ENCODE measurements at regions not wholly inside any gene's neighbourhood (a gene's known extent, or its start where the extent isn't known, plus 50 kb on each side); places are given as distances from the start of the nearest gene placed in this dataset.

GRCh38 chr2:120828066-120828465 lies 92.4 kb downstream of the GLI2 start:
- TF ChIP-seq, protein P1, sequence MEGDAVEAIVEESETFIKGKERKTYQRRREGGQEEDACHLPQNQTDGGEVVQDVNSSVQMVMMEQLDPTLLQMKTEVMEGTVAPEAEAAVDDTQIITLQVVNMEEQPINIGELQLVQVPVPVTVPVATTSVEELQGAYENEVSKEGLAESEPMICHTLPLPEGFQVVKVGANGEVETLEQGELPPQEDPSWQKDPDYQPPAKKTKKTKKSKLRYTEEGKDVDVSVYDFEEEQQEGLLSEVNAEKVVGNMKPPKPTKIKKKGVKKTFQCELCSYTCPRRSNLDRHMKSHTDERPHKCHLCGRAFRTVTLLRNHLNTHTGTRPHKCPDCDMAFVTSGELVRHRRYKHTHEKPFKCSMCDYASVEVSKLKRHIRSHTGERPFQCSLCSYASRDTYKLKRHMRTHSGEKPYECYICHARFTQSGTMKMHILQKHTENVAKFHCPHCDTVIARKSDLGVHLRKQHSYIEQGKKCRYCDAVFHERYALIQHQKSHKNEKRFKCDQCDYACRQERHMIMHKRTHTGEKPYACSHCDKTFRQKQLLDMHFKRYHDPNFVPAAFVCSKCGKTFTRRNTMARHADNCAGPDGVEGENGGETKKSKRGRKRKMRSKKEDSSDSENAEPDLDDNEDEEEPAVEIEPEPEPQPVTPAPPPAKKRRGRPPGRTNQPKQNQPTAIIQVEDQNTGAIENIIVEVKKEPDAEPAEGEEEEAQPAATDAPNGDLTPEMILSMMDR (IDR thresholded peaks at IDR 0.05 in 2 of 3, conservative IDR thresholded peaks at IDR 0.05 in 1 of 3; ENCODE audit: control insufficient read depth in 2 of 3, extremely low read depth in 1 of 3, insufficient read depth in 1 of 3, low read depth in 3 of 3, low read length in 3 of 3), result no peak
- TF ChIP-seq NR2C2 (IDR thresholded peaks at IDR 0.05; ENCODE audit: borderline replicate concordance, control insufficient read depth, insufficient read length, low read depth) (no peak), CREB1 (IDR thresholded peaks at IDR 0.05; ENCODE audit: low read depth) (no peak), TAF1 (IDR thresholded peaks at IDR 0.05; ENCODE audit: borderline replicate concordance, low read depth, low read length) (no peak), ATF7 (IDR thresholded peaks at IDR 0.05; ENCODE audit: low read depth) (no peak), FOS (IDR thresholded peaks at IDR 0.05; ENCODE audit: borderline replicate concordance, extremely low read depth, insufficient read length) (no peak), EGR1 (IDR thresholded peaks at IDR 0.05; ENCODE audit: borderline replicate concordance in 1 of 2, low read depth in 2 of 2, low read length in 2 of 2) (no peak), HCFC1 (IDR thresholded peaks at IDR 0.05; ENCODE audit: low read length) (no peak), MAX (IDR thresholded peaks at IDR 0.05; ENCODE audit: low read depth, low read length) (no peak), ATF3 (IDR thresholded peaks at IDR 0.05; ENCODE audit: borderline replicate concordance, extremely low read depth, low read depth, low read length) (no peak), NFIC (IDR thresholded peaks at IDR 0.05; ENCODE audit: low read depth, low read length) (no peak), CEBPB (IDR thresholded peaks at IDR 0.05; ENCODE audit: borderline replicate concordance in 1 of 2, low read depth in 2 of 2, low read length in 2 of 2) (no peak), GABPA (IDR thresholded peaks at IDR 0.05; ENCODE audit: low read depth) (no peak)
